Activated CD4-positive, alpha-beta T cell treated with anti-CD3 and anti-CD28 coated beads, Interleukin-2, amount 10 ng/mL, durations not matched to agents 24 days and 14 days (primary cell): ENCODE measurements at regions not wholly inside any gene's neighbourhood (a gene's known extent, or its start where the extent isn't known, plus 50 kb on each side); places are given as distances from the start of the nearest gene placed in this dataset.

ENCODE experiments used
- DNase-seq: peaks from one replicate; pipeline ENCODE4 v3.0.0; 2022
- H3K27ac Mint-ChIP-seq: one replicate; pipeline ENCODE4 v1.8.0; 2022; ENCODE audit warnings: mild to moderate bottlenecking, mixed read lengths
- H3K27me3 Mint-ChIP-seq: one replicate; pipeline ENCODE4 v1.8.0; 2022; ENCODE audit warnings: mixed read lengths
- H3K36me3 Mint-ChIP-seq: one replicate; pipeline ENCODE4 v1.8.0; 2022; ENCODE audit warnings: low read depth, mild to moderate bottlenecking, mixed read lengths
- H3K4me1 Mint-ChIP-seq: one replicate; pipeline ENCODE4 v1.8.0; 2021; ENCODE audit warnings: mixed read lengths
- H3K4me3 Mint-ChIP-seq: one replicate; pipeline ENCODE4 v1.8.0; 2022; ENCODE audit warnings: mild to moderate bottlenecking, moderate library complexity, mixed read lengths
- H3K9me3 Mint-ChIP-seq: one replicate; pipeline ENCODE4 v1.8.0; 2021; ENCODE audit warnings: mixed read lengths
- intact Hi-C: fragments of 100-400 bp; cut with micrococcal nuclease; formaldehyde crosslinking; loops from one replicate; pipeline ENCODE4 v1.15.1; 2023

- Mint-ChIP-seq H3K36me3 (no peaks in the 10 kb centered on the region), H3K4me3 (no peak overlapping the region), H3K4me1 (no peaks in the 10 kb centered on the region), H3K27me3 (no peaks in the 10 kb centered on the region), H3K27ac (no peak overlapping the region), H3K9me3 (no peaks in the 10 kb centered on the region)
- intact Hi-C loops: no loop called here
- DNase-seq: no peak
Observed at GRCh38 chr6:91681296-91681695, 1094.4 kb upstream of the MAP3K7 start.

- DNase-seq: no peak
- intact Hi-C loops: no loop called here
- no peak overlapping the region for H3K27ac Mint-ChIP-seq
- H3K36me3 Mint-ChIP-seq: no peaks in the 10 kb centered on the region
- H3K4me3 Mint-ChIP-seq: no peak overlapping the region
- H3K4me1 Mint-ChIP-seq: no peaks in the 10 kb centered on the region
- H3K27me3 Mint-ChIP-seq: no peaks in the 10 kb centered on the region
- H3K9me3 Mint-ChIP-seq: no peaks in the 10 kb centered on the region
Observed at GRCh38 chr6:91678679-91679446, 1092.0 kb upstream of the MAP3K7 start.

GRCh38 chr6:91672201-91672600, 1085.3 kb upstream of the MAP3K7 start:
- no peaks in the 10 kb centered on the region for H3K36me3 Mint-ChIP-seq
- H3K4me1 Mint-ChIP-seq: no peaks in the 10 kb centered on the region
- no peak overlapping the region for H3K27ac Mint-ChIP-seq
- no peaks in the 10 kb centered on the region for H3K27me3 Mint-ChIP-seq
- intact Hi-C loops: no loop called here
- H3K4me3 Mint-ChIP-seq: no peak overlapping the region
- DNase-seq: no peak
- H3K9me3 Mint-ChIP-seq: no peaks in the 10 kb centered on the region

GRCh38 chr6:91669871-91670268, 1083.0 kb upstream of the MAP3K7 start:
- no peak for DNase-seq
- Mint-ChIP-seq H3K4me1 (no peaks in the 10 kb centered on the region), H3K9me3 (no peaks in the 10 kb centered on the region), H3K36me3 (no peaks in the 10 kb centered on the region), H3K27ac (no peak overlapping the region), H3K4me3 (no peak overlapping the region), H3K27me3 (no peaks in the 10 kb centered on the region)
- intact Hi-C loops: no loop called here

- no peak for DNase-seq
- no peaks in the 10 kb centered on the region for H3K36me3 Mint-ChIP-seq
- no peaks in the 10 kb centered on the region for H3K27me3 Mint-ChIP-seq
- no peaks in the 10 kb centered on the region for H3K9me3 Mint-ChIP-seq
- H3K27ac Mint-ChIP-seq: no peak overlapping the region
- H3K4me1 Mint-ChIP-seq: no peaks in the 10 kb centered on the region
- intact Hi-C loops: no loop called here
- H3K4me3 Mint-ChIP-seq: no peak overlapping the region
Observed at GRCh38 chr6:91669154-91669870, 1082.4 kb upstream of the MAP3K7 start.

- no peak for DNase-seq
- intact Hi-C loops: no loop called here
- Mint-ChIP-seq H3K4me1 (no peaks in the 10 kb centered on the region), H3K9me3 (no peaks in the 10 kb centered on the region), H3K27me3 (no peaks in the 10 kb centered on the region), H3K4me3 (no peak overlapping the region), H3K36me3 (no peaks in the 10 kb centered on the region), H3K27ac (no peak overlapping the region)
Observed at GRCh38 chr6:91667596-91667995, 1080.7 kb upstream of the MAP3K7 start.

GRCh38 chr6:91664327-91664959, 1077.6 kb upstream of the MAP3K7 start:
- H3K27me3 Mint-ChIP-seq: no peaks in the 10 kb centered on the region
- H3K9me3 Mint-ChIP-seq: no peaks in the 10 kb centered on the region
- no peaks in the 10 kb centered on the region for H3K36me3 Mint-ChIP-seq
- no peaks in the 10 kb centered on the region for H3K4me1 Mint-ChIP-seq
- DNase-seq: no peak
- no peak overlapping the region for H3K27ac Mint-ChIP-seq
- H3K4me3 Mint-ChIP-seq: no peak overlapping the region
- intact Hi-C loops: no loop called here

GRCh38 chr6:91660893-91661292, 1074.0 kb upstream of the MAP3K7 start:
- Mint-ChIP-seq H3K27ac (no peak overlapping the region), H3K9me3 (no peaks in the 10 kb centered on the region), H3K27me3 (no peaks in the 10 kb centered on the region), H3K36me3 (no peaks in the 10 kb centered on the region), H3K4me3 (no peak overlapping the region), H3K4me1 (no peaks in the 10 kb centered on the region)
- no peak for DNase-seq
- intact Hi-C loops: no loop called here

- intact Hi-C loops: no loop called here
- Mint-ChIP-seq H3K27ac (no peak overlapping the region), H3K36me3 (no peaks in the 10 kb centered on the region), H3K27me3 (no peaks in the 10 kb centered on the region), H3K4me3 (no peak overlapping the region), H3K9me3 (no peaks in the 10 kb centered on the region), H3K4me1 (no peaks in the 10 kb centered on the region)
- DNase-seq: no peak
Observed at GRCh38 chr6:91659891-91660290, 1073.0 kb upstream of the MAP3K7 start.

- Mint-ChIP-seq H3K36me3 (no peaks in the 10 kb centered on the region), H3K27me3 (no peaks in the 10 kb centered on the region), H3K4me1 (no peaks in the 10 kb centered on the region), H3K27ac (no peak overlapping the region), H3K9me3 (no peaks in the 10 kb centered on the region), H3K4me3 (no peak overlapping the region)
- no peak for DNase-seq
- intact Hi-C loops: no loop called here
Observed at GRCh38 chr6:91654793-91655192, 1067.9 kb upstream of the MAP3K7 start.

- DNase-seq: no peak
- H3K27me3 Mint-ChIP-seq: no peaks in the 10 kb centered on the region
- intact Hi-C loops: no loop called here
- H3K9me3 Mint-ChIP-seq: no peaks in the 10 kb centered on the region
- no peaks in the 10 kb centered on the region for H3K36me3 Mint-ChIP-seq
- no peak overlapping the region for H3K4me3 Mint-ChIP-seq
- H3K4me1 Mint-ChIP-seq: no peaks in the 10 kb centered on the region
- no peak overlapping the region for H3K27ac Mint-ChIP-seq
Observed at GRCh38 chr6:91654357-91654756, 1067.5 kb upstream of the MAP3K7 start.

GRCh38 chr6:91653895-91654294, 1067.0 kb upstream of the MAP3K7 start:
- H3K4me3 Mint-ChIP-seq: no peak overlapping the region
- no peaks in the 10 kb centered on the region for H3K9me3 Mint-ChIP-seq
- no peak overlapping the region for H3K27ac Mint-ChIP-seq
- DNase-seq: no peak
- no peaks in the 10 kb centered on the region for H3K27me3 Mint-ChIP-seq
- intact Hi-C loops: no loop called here
- H3K4me1 Mint-ChIP-seq: no peaks in the 10 kb centered on the region
- H3K36me3 Mint-ChIP-seq: no peaks in the 10 kb centered on the region

GRCh38 chr6:91653076-91653723, 1066.3 kb upstream of the MAP3K7 start:
- H3K36me3 Mint-ChIP-seq: no peaks in the 10 kb centered on the region

GRCh38 chr6:91646649-91647048, 1059.8 kb upstream of the MAP3K7 start:
- Mint-ChIP-seq H3K9me3 (no peaks in the 10 kb centered on the region), H3K27me3 (no peaks in the 10 kb centered on the region), H3K4me1 (no peaks in the 10 kb centered on the region), H3K36me3 (no peaks in the 10 kb centered on the region), H3K27ac (no peak overlapping the region), H3K4me3 (no peak overlapping the region)
- DNase-seq: no peak
- intact Hi-C loops: no loop called here

More at GRCh38 chr6:91653076-91653723, 1066.3 kb upstream of the MAP3K7 start:
- no peaks in the 10 kb centered on the region for H3K4me1 Mint-ChIP-seq
- H3K9me3 Mint-ChIP-seq: no peaks in the 10 kb centered on the region
- no peak for DNase-seq
- no peaks in the 10 kb centered on the region for H3K27me3 Mint-ChIP-seq
- H3K27ac Mint-ChIP-seq: no peak overlapping the region
- H3K4me3 Mint-ChIP-seq: no peak overlapping the region
- intact Hi-C loops: no loop called here
